ENCODE measurements at regions not wholly inside any gene's neighbourhood (a gene's known extent, or its start where the extent isn't known, plus 50 kb on each side); places are given as distances from the start of the nearest gene placed in this dataset.

- intact Hi-C loops (cut with DNase I) = no loop called here
- DNase-seq = no peak
Observed at GRCh38 chr1:231108516-231109302, 53.1 kb upstream of the TRIM67 start.

- intact Hi-C loops (cut with DNase I) = no loop called here
- DNase-seq = no peak
Observed at GRCh38 chr1:231107600-231108326, 54.1 kb upstream of the TRIM67 start.

- intact Hi-C loops (cut with DNase I) = no loop called here
Observed at GRCh38 chr1:231107151-231107550, 54.7 kb upstream of the TRIM67 start.

GRCh38 chr1:231106347-231106746, 55.5 kb upstream of the TRIM67 start:
- no peak for DNase-seq

More at GRCh38 chr1:231107151-231107550, 54.7 kb upstream of the TRIM67 start:
- peak in 1 of 10 donors; percentile 77 for DNase-seq

GRCh38 chr1:231104917-231105316, 56.9 kb upstream of the TRIM67 start:
- intact Hi-C loops (cut with DNase I) = no loop called here
- no peak for DNase-seq

More at GRCh38 chr1:231106347-231106746, 55.5 kb upstream of the TRIM67 start:
- intact Hi-C loops (cut with DNase I) = no loop called here

GRCh38 chr1:231103961-231104360, 57.9 kb upstream of the TRIM67 start:
- no peak for DNase-seq

GRCh38 chr1:231099996-231100767, 60.1 kb upstream of the FAM89A start:
- intact Hi-C loops (cut with DNase I) = no loop called here
- DNase-seq = no peak

More at GRCh38 chr1:231103961-231104360, 57.9 kb upstream of the TRIM67 start:
- intact Hi-C loops (cut with DNase I) = no loop called here

GRCh38 chr1:231099311-231099710, 59.3 kb upstream of the FAM89A start:
- no peak for DNase-seq
- intact Hi-C loops (cut with DNase I) = no loop called here

GRCh38 chr1:231095595-231095994, 55.5 kb upstream of the FAM89A start:
- intact Hi-C loops (cut with DNase I) = no loop called here
- no peak for DNase-seq

GRCh38 chr1:231094421-231094820, 54.4 kb upstream of the FAM89A start:
- DNase-seq = no peak
- intact Hi-C loops (cut with DNase I) = no loop called here

GRCh38 chr1:231093156-231093922, 53.3 kb upstream of the FAM89A start:
- intact Hi-C loops (cut with DNase I) = loop anchor here (1.0 kb wide), 2 partner anchors 114 to 118 kb away; no protein-coding TSS in a partner anchor
- peak in 6 of 10 donors; percentile 8 to 93 (median 34) for DNase-seq

- intact Hi-C loops (cut with DNase I) = no loop called here
Observed at GRCh38 chr1:231092380-231092779, 52.3 kb upstream of the FAM89A start.

GRCh38 chr1:231091831-231092301, 51.8 kb upstream of the FAM89A start:
- intact Hi-C loops (cut with DNase I) = no loop called here
- DNase-seq = no peak

More at GRCh38 chr1:231092380-231092779, 52.3 kb upstream of the FAM89A start:
- DNase-seq = no peak

GRCh38 chr1:231091415-231091814, 51.4 kb upstream of the FAM89A start:
- DNase-seq = no peak
- intact Hi-C loops (cut with DNase I) = no loop called here
